ENCODE measurements at regions not wholly inside any gene's neighbourhood (a gene's known extent, or its start where the extent isn't known, plus 50 kb on each side); places are given as distances from the start of the nearest gene placed in this dataset.

DNA sequence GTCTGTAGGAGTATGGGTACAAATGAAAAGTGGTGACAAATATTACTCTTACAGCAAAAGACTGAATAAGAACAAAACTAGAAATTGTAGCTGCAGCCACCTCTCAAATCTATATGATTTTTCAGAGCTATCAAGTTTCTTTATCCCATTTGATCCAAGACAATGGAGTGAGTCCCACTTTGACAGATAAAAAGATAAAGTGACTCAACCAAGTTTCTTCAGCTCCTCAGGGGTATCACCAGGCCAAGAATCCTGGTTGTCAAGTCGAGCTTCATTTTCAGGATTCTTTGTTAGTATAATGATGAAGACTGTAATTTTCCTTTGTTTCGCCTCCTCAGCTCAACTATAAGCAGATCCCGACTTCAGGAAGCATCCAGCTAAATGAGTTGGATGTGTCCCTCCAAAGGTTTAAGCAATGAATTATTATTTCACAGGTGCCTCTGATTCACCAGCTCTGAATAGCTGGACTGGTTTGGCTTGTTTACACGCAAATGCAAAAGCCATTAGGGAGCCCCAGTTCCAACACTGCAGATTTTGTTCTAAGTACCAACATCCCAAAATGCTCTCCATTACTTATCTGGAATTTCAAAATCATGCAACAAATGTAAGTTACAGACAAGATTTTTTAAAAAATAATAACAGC, 238.9 kb downstream of the MAFB start:
- no peak for DNase-seq (ENCODE audit: low read depth in 2 of 2)

DNA sequence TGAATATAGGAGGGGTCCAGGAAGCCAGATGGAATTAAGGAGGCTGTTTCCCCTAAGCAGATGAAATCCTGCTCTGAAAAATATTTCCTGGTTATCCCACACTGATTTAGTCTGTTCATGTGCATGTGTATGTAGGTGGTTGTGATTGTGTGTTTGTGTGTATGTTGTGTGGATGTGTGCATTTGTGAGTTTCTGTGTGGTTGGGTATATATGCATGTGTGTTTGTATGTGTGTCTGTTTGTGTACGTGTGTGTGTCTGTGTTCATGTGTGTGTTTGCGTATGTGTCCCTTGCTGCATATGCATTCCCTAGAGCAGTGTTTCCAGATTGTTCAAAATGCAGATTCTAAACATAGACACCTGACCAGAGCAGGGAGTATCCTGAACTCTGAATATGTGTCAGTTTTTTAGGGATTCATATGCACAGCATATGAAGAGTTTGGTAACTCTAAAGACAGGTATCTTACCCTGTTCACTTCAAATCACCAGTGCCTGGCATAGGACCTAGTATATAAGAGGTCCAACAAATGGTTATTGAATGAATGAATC, 239.8 kb downstream of the MAFB start:
- DNase-seq (ENCODE audit: low read depth in 2 of 2) = no peak

DNA sequence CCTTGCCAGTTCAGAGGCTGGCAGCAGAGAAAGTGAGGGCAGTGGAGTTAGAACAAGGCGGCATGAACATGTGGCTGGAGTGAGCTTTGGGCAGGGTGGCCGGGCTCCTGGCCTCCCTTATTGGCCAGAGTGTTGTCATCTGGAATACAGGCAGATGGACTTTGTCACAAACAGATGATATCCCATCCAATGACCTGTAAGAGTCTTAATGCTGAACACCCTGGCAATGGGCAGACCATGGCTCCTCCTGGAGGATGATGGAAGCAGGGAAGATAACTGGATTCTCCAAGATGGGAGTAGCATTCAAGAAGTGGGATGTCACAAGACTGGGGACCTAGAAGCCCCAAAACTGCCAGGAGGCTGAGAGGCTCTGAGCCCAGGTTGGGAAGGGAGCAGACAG, 242.1 kb downstream of the MAFB start:
- DNase-seq (ENCODE audit: low read depth in 2 of 2) = no peak

DNA sequence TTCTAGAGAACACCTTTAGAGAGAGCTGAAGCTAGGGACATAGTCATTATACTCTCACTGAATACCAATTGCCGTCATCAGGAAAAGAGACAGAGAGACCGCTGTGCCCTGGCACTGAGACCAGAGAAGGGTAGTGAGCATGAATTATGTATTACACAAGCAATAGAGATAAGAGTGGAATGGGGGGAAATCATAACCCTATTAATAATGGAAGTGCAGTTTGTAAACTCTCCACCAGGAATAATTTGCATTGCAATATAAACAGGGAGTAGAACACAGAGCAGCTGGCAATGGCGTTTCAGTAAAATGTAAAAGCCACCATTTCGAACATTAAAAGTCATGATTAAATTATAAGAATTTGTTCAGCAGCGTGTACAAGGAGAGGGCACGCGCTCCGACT, 244.5 kb downstream of the MAFB start:
- DNase-seq (ENCODE audit: low read depth in 2 of 2) = no peak

DNA sequence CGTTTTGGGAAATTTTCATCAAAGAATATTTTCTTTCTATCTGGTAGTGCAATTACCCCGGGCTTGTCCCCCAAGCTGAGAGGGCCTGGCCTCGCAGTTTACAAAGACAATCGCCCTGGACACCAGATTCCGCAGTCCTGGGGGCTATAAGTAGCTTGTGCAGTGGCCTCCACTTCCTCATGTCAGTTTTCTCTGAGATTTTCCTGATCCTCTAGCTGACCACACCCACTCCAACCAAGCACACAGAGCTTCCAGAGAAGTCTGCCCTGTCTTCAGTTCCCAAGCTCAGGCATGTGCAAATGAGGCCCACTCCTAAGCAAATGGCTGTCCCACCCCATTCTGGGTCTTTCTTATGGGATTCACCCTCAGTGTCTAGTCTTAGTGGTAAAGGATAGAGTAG, 245.3 kb downstream of the MAFB start:
- no peak for DNase-seq (ENCODE audit: low read depth in 2 of 2)

DNA sequence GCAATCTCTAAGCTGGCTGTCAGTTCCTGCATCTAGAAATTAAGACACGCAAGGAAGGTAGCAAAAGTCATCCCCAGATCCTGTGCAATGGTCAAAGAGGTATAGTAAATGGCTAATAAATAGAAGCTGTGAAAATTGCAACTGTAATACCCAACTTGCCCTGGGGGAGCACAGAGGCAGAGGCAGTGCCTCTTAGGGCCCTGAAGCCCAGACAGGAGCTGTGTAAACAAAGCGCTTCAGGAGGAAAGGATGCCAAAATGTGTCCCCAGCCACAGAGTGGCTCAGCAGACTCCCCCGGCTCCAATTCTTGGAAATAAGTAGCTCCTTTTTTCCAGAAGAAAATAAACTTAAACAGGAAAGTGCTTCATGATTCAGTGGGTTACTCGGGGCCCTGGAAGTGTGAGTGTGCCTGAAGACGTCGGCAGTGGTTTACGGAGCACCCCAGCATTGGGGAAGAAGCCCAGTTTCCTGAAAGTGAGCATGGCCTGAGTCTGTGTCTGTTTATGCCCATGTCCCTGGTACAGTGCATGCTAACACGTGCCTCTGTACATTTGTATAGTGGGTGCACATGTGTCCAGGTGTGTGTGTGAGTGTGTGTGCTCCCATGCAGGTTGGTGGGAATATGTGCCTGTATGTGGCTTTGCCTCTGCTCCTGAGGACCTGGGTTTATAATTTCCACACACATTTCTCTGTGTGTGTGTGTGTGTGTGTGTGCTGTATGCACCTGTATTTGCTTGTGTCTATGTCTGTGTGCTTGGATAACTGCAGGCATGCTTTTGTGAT, 246.7 kb downstream of the MAFB start:
- peak in 1 of 2 donors; percentile 15 for DNase-seq (ENCODE audit: low read depth in 2 of 2)

DNA sequence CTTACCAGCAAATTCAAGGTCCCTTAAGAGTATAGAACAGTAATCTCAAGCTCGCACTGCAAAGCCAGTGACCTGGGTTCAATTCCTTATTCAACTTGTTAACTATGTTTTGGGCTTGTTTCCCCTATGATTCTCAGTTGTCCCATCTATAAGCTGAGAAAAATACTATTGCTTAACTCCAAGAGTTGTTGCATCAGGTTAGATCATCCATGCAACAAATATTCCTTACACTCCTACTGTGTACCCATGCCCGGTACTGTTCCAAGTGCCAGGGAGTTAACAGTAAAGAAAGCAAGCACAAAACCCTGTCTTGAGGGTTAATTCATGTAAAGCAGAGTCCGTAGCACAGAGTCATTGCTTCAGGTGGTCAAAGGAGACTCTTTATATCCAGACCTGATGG, 247.3 kb downstream of the MAFB start:
- no peak for DNase-seq (ENCODE audit: low read depth in 2 of 2)

DNA sequence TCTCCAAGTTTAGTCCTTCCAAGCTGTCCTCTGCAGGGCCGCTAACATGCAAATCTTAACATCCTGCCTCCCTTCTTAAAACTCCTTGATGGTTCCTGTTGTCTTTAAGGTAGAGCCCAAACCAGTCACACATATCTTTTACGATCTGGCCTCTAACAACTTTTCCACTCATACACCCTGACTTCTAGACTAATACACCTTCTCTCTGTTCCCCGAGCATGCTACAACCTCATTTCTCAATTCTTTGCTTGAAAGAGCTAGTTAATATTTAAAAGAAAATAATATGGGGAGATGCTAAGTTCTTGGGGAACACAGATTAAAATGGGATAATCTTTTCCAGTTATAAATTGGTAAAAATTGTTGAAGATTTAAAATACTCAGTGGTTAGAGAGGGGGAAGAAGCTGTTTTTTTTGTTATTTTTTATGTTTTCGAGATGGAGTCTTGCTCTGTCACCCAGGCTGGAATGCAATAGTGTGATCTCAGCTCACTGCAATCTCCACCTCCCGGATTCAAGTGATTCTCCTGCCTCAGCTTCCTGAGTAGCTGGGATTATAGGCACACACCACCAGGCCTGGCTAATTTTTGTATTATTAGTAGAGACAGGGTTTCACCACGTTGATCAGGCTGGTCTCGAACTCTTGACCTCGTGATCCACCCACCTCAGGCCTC, 250.7 kb downstream of the MAFB start:
- no peak for DNase-seq (ENCODE audit: low read depth in 2 of 2)

DNA sequence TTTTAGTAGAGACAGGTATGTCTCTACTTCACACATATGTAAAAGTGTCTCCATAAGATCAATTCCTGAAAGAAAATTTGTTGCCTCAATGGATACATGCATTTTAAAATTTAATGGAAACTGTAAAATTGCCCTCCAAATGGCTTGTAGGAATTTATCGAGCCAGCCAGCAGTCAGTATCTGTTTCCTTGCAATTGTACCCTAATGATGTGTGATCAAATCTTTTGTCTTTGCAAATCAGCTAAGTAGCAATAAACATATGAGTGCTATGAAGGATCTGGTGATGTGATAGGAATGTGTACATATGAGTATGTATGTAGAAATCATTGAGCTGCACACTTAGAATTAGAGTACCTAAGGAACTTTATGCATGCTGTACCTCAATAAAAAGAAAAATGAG, 253.0 kb downstream of the MAFB start:
- DNase-seq (ENCODE audit: low read depth in 2 of 2) = no peak

DNA sequence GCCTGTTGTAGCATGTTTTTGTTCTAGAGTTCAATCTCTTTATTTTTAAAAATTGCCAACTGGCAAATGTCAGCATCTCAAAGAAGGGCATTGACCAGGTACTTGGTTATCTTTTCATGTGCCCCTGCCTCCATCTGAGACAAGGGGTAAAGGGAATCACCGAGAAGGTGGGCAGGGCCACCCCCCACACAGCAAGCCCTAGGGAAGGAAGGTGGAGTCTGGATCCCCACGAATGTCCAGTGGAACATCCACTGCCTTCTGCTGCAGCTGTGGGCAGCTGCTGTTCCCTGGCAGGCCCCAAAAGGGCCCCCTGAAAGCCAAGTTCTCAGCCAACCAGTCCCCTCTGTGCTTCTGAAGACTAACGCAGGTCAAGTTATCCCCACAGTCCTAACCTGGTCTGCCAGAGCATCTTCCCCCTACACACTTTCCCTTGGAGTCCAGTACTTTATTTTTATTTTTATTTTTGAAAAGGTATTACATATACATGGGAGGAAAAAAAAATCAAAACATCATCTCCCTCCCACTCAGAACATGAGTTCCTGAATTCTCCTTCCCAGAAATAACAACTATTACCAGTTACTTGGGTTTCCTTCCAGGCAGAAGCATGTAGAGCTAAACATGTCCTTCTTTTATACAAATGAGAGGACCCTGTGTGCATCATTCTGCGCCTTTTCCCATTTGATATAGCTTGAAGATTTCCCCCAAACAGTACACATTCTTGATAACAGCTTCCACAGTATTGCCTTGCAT, 253.7 kb downstream of the MAFB start:
- no peak for DNase-seq (ENCODE audit: low read depth in 2 of 2)

DNA sequence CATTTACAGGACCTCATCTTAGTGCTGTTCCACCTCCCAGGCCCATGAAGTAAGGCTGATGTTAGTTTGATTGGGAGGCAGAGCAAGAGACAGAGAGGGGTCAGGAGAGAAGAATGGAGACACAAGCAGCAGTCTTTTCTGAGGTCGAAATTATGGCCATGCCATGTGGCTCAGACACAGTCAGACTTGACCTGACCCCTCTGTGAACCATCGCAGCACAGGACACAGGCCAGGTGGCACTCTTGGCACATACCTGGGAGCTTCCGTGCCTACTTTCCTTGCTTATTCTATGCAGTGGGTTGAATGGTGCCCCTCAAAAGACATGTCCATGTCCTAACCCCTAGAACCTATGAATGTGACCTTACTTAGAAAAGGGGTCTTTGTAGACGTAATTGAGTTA, 254.9 kb downstream of the MAFB start:
- no peak for DNase-seq (ENCODE audit: low read depth in 2 of 2)

DNA sequence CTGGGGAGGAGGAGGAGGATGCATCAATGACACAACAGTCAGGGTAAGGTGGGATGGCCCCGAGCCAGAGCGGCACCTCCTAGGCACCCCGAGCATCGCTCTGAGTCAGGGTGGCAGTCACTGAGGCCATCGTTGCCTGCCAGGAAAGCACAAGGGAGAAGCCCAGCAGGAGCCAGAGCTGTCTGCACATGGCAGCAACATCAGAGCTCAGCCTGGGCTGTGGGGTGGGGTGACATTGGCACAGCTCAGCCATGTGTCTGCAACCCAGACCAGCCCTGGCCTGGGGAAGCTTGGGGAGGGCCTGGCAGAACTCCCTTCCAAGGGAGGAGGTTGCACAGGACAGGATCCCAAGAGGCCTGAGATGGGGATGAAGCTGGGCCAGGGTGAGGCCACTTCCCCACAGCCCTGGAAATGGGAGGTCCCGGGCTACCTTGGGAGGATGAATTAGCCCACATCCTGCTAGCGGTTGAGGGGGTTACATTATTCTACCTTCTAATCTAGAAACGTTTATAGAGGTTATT, 255.6 kb downstream of the MAFB start:
- no peak for DNase-seq (ENCODE audit: low read depth in 2 of 2)

DNA sequence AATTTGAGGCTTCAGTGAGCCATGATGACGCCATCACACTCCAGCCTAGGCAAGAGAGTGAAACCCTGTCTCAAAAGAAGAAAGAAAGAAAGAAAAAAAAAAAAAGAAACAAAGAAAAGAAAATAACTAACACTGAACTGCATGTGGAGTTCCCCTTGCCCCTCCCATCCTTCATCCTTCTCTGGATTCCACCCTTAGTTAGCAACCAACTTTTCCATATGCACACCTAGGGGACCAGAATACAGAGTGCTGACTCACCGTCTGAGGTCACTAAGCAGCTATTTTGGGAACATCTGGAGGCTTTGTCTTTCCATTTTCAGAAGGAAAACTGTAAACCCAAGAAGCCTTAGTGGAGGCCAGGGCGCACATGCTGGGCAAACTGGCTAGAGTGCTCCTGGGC, 257.4 kb downstream of the MAFB start:
- DNase-seq (ENCODE audit: low read depth in 2 of 2) = no peak

DNA sequence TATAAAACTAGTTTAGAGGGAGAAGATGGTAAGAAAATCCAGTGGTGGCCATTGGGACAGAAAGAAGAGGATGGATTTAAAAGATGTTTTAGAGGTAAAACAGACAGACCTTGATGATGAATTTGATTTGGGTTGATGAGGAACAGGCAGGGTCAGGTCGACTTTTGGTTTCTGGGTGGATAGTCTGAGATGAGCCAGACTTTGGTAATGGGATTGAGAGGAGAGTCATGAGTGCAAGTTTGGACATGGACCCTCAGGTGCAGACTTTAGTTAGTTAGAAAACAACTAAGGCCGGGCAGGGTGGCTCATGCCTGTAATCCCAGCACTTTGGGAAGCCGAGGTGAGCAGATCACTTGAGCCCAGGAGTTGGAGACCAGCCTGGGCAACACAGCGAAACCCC, 257.9 kb downstream of the MAFB start:
- DNase-seq (ENCODE audit: low read depth in 2 of 2) = no peak

DNA sequence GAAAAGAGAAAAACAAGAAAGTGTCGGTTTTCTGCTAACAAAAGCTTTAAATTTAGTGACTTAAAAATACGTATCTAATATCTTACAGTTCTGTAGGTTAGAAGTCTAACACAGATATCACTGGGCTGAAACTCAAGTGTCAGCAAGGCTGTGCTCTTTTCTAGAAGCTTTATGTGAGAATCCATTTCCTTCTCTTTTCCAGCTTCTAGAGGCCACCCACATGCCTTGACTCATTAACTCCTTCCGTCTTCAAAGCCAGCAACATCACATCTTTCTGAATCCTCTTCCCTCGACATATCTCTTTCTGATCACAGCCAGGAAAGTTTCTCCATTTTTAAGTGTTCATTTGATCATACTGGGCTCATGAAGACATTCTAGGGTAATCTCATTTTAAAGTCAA, 262.0 kb downstream of the MAFB start:
- DNase-seq (ENCODE audit: low read depth in 2 of 2) = no peak

DNA sequence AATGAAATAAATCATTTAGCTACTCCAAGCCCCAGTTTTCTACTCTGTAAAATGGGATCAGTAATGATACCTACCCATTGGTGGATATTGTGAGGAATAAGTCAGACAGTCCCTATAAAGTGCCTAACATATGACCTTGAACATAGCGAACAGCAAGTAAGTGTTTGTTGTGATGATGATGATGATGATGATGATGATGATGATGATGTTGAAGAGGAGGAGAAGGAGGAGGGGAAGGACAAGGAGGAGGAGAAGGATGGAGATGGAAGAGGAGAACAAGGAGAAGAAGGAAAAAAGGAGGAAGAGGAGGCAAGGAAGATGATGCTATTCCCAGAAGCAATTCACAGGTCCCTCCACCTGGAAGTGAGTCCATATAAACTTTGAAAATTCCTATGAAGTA, 264.3 kb downstream of the MAFB start:
- no peak for DNase-seq (ENCODE audit: low read depth in 2 of 2)

DNA sequence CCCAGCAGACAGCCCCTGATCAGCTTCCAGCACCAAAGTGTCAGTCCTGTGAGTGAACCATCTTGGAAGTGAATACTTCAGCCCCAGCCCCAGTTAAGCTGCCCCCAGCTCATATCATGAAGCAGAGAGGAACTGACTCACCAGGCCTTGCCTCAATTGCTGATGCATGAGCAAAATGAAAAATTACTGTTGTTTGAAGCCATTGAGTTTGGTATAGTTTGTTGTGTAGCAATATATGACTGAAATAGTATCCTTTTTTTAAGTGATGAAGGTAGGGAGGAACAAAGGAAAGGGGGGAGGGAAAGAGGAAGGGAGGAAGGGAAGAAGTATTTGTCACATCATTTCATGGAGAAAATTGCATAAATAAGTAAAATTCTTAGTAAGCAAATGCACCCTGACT, 266.4 kb downstream of the MAFB start:
- peak in 1 of 2 donors; percentile 32 for DNase-seq (ENCODE audit: low read depth in 2 of 2)

DNA sequence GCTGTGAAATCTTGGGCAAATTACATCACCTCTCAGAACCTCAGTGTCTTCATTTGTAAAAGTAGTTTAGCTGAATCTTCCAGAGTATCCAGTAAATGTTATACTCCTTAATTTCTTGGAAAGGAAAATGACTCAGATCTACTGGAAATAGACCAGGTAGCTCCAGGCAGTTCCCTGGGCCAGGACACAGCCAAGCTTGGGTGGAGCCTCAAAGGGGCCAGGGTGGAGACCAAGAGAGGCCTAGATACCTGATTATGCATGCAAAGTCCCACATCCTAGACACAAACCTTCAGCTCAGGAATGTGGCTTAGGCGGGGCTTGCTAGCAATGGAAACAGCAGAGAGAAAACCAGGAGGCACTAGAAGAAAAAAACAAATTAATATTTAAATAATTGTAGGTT, 272.8 kb downstream of the MAFB start:
- DNase-seq (ENCODE audit: low read depth in 2 of 2) = no peak

DNA sequence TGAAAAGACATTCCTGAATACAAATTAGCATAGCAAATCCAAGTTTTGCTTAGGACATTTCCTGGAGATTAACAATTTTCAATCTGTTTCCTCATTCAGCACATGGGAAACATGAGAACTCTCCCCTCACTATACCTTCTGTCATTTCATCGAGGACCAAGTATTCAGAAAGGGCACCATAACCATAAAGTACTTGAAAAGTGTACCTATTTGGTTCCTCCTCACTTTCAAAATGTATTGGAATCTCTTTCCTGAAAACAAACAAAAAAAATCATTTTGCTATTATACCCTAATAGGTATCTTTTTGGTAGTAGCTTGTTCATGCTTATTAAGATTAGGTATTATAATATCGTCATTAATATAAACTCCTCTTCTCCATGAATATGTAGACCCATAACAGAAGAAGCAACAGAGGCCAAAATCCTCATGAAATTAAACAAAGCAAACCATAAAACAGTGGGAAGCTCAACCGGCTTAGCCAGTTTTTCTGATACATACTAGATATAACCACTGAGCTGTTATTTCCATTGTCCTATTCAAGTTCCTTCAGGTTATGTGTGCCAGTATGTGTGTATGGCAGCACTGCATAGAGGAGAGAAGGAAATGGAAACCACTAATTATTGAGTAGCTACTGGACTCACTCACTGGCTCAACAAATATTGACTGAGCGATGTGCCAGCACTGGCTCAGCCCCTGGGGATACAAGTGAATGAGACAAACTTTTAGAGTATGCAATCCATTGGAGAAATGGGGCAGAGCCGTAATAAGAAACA, 274.0 kb downstream of the MAFB start:
- no peak for DNase-seq (ENCODE audit: low read depth in 2 of 2)

DNA sequence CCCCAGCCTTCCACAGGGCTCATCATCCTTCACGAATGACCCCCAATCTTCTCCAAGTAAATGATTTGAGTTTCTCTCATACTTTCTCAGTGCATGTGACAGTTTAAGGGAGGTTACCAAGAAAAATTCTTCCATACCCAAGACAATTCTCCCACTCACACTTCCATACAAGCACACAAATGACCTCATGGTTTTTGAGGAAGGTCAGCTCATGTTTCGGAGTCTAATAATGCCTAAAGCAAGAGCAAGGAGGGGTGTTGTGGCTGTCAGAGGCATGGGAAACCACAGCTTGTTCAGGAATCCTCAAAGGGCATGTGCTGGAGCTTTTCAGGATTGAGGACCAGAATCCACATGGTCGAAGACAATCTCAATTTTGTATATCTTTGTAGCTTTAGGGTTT, 279.0 kb downstream of the MAFB start:
- DNase-seq (ENCODE audit: low read depth in 2 of 2) = no peak

DNA sequence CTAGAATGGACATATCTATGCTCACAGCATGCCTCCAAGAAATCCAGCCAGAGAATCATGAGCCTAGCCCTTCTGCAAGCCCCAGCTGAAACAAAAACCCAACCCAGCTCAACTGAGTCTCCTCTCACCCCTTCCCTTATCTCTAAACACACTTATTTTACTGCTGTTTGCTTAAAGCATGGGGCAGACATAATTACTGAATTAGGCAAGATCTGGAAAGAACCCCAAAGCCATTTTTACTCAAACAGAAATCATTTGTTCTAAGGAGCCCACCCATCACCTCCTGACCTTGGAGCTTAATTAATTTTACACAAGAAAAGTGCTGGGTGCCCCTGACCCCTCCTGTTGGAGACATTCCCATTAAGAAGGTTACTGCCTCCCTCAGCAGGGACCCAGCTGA, 291.6 kb downstream of the MAFB start:
- DNase-seq (ENCODE audit: low read depth in 2 of 2) = no peak

Data from lung microvascular endothelial cell (primary cell).